MG63 (cell line): ENCODE measurements at regions not wholly inside any gene's neighbourhood (a gene's known extent, or its start where the extent isn't known, plus 50 kb on each side); places are given as distances from the start of the nearest gene placed in this dataset.
A peak's percentile ranks its signal among the peaks of the same experiment; 100 is the strongest.

ENCODE experiments used
- DNase-seq: peaks from one replicate; pipeline ENCODE4 v3.0.0-alpha.2; 2020
- H3K27me3 ChIP-seq: fragments of 250-450 bp; sonication (Bioruptor Pico); 2 replicates; pipeline ENCODE4 v1.5.1; 2020; ENCODE audit warnings: mild to moderate bottlenecking, moderate library complexity
- H3K36me3 ChIP-seq: fragments of 250-450 bp; sonication (Bioruptor Pico); 2 replicates; pipeline ENCODE4 v1.5.1; 2020; ENCODE audit warnings: mild to moderate bottlenecking, moderate library complexity
- H3K4me3 ChIP-seq: fragments of 250-450 bp; sonication (Bioruptor Pico); 2 replicates; pipeline ENCODE4 v1.5.1; 2020; ENCODE audit warnings: mild to moderate bottlenecking, moderate library complexity
- H3K9me3 ChIP-seq: fragments of 250-450 bp; sonication (Bioruptor Pico); 2 replicates; pipeline ENCODE4 v1.5.1; 2020; ENCODE audit warnings: mild to moderate bottlenecking, moderate library complexity

- Histone ChIP-seq H3K9me3 (peaks cover 3% of the 10 kb centered on the region; the same call in 1 of the 2 replicates), H3K36me3 (no peaks in the 10 kb centered on the region), H3K27me3 (no peaks in the 10 kb centered on the region), H3K4me3 (no peak overlapping the region)
- no peak for DNase-seq
Observed at GRCh38 chr5:173709145-173709544, 92.7 kb upstream of the BOD1 start.

- Histone ChIP-seq H3K9me3 (peaks cover 3% of the 10 kb centered on the region; the same call in 1 of the 2 replicates), H3K36me3 (no peaks in the 10 kb centered on the region), H3K4me3 (no peak overlapping the region), H3K27me3 (no peaks in the 10 kb centered on the region)
- no peak for DNase-seq
Observed at GRCh38 chr5:173709761-173710160, 93.3 kb upstream of the BOD1 start.

GRCh38 chr5:173710528-173710927 is 94.1 kb upstream of the BOD1 start:
- Histone ChIP-seq H3K4me3 (no peak overlapping the region), H3K27me3 (no peaks in the 10 kb centered on the region), H3K9me3 (peaks cover 3% of the 10 kb centered on the region; the same call in 1 of the 2 replicates), H3K36me3 (no peaks in the 10 kb centered on the region)
- DNase-seq, result no peak

- Histone ChIP-seq H3K4me3 (no peak overlapping the region), H3K27me3 (no peaks in the 10 kb centered on the region), H3K9me3 (peaks cover 3% of the 10 kb centered on the region; the same call in 1 of the 2 replicates), H3K36me3 (no peaks in the 10 kb centered on the region)
- DNase-seq, result no peak
Observed at GRCh38 chr5:173711466-173711865, 95.0 kb upstream of the BOD1 start.

- H3K36me3 ChIP-seq, result no peaks in the 10 kb centered on the region
- no peak overlapping the region for H3K4me3 ChIP-seq
- DNase-seq, result no peak
- H3K9me3 ChIP-seq, result no peaks in the 10 kb centered on the region
- H3K27me3 ChIP-seq, result no peaks in the 10 kb centered on the region
Observed at GRCh38 chr5:173712609-173713175, 96.2 kb upstream of the BOD1 start.

- Histone ChIP-seq H3K27me3 (no peaks in the 10 kb centered on the region), H3K4me3 (no peak overlapping the region), H3K9me3 (no peaks in the 10 kb centered on the region), H3K36me3 (no peaks in the 10 kb centered on the region)
- peak; percentile 85 for DNase-seq
Observed at GRCh38 chr5:173714551-173715428, 98.3 kb upstream of the BOD1 start.

GRCh38 chr5:173715607-173716006 is 99.2 kb upstream of the BOD1 start:
- Histone ChIP-seq H3K36me3 (no peaks in the 10 kb centered on the region), H3K4me3 (no peak overlapping the region), H3K27me3 (no peaks in the 10 kb centered on the region), H3K9me3 (no peaks in the 10 kb centered on the region)
- DNase-seq, result peak; percentile 44

GRCh38 chr5:173716058-173716682 is 99.7 kb upstream of the BOD1 start:
- DNase-seq, result no peak
- Histone ChIP-seq H3K27me3 (no peaks in the 10 kb centered on the region), H3K9me3 (no peaks in the 10 kb centered on the region), H3K36me3 (no peaks in the 10 kb centered on the region), H3K4me3 (no peak overlapping the region)

GRCh38 chr5:173717959-173718358 is 101.5 kb upstream of the BOD1 start:
- Histone ChIP-seq H3K36me3 (no peaks in the 10 kb centered on the region), H3K4me3 (no peak overlapping the region), H3K9me3 (no peaks in the 10 kb centered on the region), H3K27me3 (no peaks in the 10 kb centered on the region)
- DNase-seq, result no peak

- Histone ChIP-seq H3K9me3 (no peaks in the 10 kb centered on the region), H3K36me3 (no peaks in the 10 kb centered on the region), H3K27me3 (no peaks in the 10 kb centered on the region), H3K4me3 (no peak overlapping the region)
- DNase-seq, result no peak
Observed at GRCh38 chr5:173718469-173718868, 102.0 kb upstream of the BOD1 start.

- H3K36me3 ChIP-seq, result no peaks in the 10 kb centered on the region
- no peaks in the 10 kb centered on the region for H3K27me3 ChIP-seq
- H3K4me3 ChIP-seq, result no peak overlapping the region
- no peak for DNase-seq
- H3K9me3 ChIP-seq, result no peaks in the 10 kb centered on the region
Observed at GRCh38 chr5:173719731-173720082, 103.3 kb upstream of the BOD1 start.

- H3K9me3 ChIP-seq, result no peaks in the 10 kb centered on the region
- DNase-seq, result no peak
- no peak overlapping the region for H3K4me3 ChIP-seq
- H3K36me3 ChIP-seq, result no peaks in the 10 kb centered on the region
- no peaks in the 10 kb centered on the region for H3K27me3 ChIP-seq
Observed at GRCh38 chr5:173720286-173720952, 104.0 kb upstream of the BOD1 start.

GRCh38 chr5:173720953-173721600 is 104.6 kb upstream of the BOD1 start:
- no peak for DNase-seq
- Histone ChIP-seq H3K9me3 (peaks cover 5% of the 10 kb centered on the region; the same call in 1 of the 2 replicates), H3K27me3 (no peaks in the 10 kb centered on the region), H3K36me3 (no peaks in the 10 kb centered on the region), H3K4me3 (no peak overlapping the region)

- DNase-seq, result no peak
- H3K27me3 ChIP-seq, result no peaks in the 10 kb centered on the region
Observed at GRCh38 chr5:173721601-173722232, 105.3 kb upstream of the BOD1 start.

GRCh38 chr5:173726846-173727557 is 110.6 kb upstream of the BOD1 start:
- DNase-seq, result no peak
- H3K9me3 ChIP-seq, result peaks cover 5% of the 10 kb centered on the region; the same call in 1 of the 2 replicates
- no peaks in the 10 kb centered on the region for H3K27me3 ChIP-seq
- H3K4me3 ChIP-seq, result no peak overlapping the region
- no peaks in the 10 kb centered on the region for H3K36me3 ChIP-seq

More at GRCh38 chr5:173721601-173722232, 105.3 kb upstream of the BOD1 start:
- no peak overlapping the region for H3K4me3 ChIP-seq
- H3K36me3 ChIP-seq, result no peaks in the 10 kb centered on the region
- peaks cover 5% of the 10 kb centered on the region; the same call in 1 of the 2 replicates for H3K9me3 ChIP-seq
